ENCODE measurements at regions not wholly inside any gene's neighbourhood (a gene's known extent, or its start where the extent isn't known, plus 50 kb on each side); places are given as distances from the start of the nearest gene placed in this dataset.

DNA sequence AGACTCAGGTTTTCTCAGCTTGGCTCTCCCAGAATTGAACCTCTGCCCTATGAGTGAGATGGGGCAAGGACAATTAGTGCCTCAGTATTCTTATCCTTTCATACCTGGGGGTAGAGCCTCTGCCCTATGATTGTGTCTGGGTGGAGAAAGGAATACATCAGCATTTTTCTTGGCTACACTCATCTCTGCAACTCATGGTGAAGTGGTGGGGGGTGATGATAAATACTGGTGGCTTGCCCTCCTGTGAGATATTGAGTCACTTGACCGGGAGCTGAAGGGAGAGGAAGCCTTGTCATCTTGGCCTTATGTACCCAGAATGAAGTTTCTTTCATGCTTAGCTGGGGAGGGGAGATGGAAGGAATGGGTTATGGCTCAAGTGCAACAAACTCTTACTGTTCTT, 71.3 kb upstream of the ENOX2 start:
- H3K36me3 ChIP-seq (ENCODE audit: low read depth) = no peaks in the 10 kb centered on the region

DNA sequence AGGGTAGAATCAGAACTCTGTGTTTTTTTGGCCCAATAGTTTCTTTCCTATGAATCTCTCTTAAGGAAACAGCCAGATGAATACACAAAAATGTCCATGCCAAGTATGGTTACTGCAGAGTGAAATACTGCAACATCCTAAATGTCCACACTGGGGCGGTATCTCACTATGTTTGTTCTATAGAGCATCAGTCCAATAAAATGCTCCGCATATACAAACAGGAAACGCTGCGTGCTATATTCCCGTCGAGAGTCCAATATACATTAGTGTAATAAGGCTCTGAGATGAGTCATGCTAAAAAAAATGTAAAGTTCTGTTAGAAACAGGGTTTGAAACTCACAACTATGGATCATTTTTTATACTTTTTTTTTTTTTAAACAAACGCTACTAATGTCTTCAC, 72.9 kb upstream of the ENOX2 start:
- TF ChIP-seq, protein P1, sequence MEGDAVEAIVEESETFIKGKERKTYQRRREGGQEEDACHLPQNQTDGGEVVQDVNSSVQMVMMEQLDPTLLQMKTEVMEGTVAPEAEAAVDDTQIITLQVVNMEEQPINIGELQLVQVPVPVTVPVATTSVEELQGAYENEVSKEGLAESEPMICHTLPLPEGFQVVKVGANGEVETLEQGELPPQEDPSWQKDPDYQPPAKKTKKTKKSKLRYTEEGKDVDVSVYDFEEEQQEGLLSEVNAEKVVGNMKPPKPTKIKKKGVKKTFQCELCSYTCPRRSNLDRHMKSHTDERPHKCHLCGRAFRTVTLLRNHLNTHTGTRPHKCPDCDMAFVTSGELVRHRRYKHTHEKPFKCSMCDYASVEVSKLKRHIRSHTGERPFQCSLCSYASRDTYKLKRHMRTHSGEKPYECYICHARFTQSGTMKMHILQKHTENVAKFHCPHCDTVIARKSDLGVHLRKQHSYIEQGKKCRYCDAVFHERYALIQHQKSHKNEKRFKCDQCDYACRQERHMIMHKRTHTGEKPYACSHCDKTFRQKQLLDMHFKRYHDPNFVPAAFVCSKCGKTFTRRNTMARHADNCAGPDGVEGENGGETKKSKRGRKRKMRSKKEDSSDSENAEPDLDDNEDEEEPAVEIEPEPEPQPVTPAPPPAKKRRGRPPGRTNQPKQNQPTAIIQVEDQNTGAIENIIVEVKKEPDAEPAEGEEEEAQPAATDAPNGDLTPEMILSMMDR (IDR thresholded peaks at IDR 0.05; ENCODE audit: poor library complexity, severe bottlenecking) = peak; percentile 59
- H3K9me3 ChIP-seq (ENCODE audit: severe bottlenecking) = no peaks in the 10 kb centered on the region

More for the DNA sequence above, 71.3 kb upstream of the ENOX2 start:
- TF ChIP-seq, protein P1 (IDR thresholded peaks at IDR 0.05; ENCODE audit: poor library complexity, severe bottlenecking) = no peak
- no peaks in the 10 kb centered on the region for H3K9me3 ChIP-seq (ENCODE audit: severe bottlenecking)
- DNase-seq (ENCODE audit: low spot score) (no peak), ATAC-seq (ENCODE audit: low read depth) (no peak)
- no peaks in the 10 kb centered on the region for H3K27me3 ChIP-seq (ENCODE audit: insufficient read depth, poor library complexity, severe bottlenecking)
- no peaks in the 10 kb centered on the region for H3K4me1 ChIP-seq (ENCODE audit: insufficient read depth, poor library complexity, severe bottlenecking)
- H3K27ac ChIP-seq (ENCODE audit: poor library complexity, severe bottlenecking) = no peak overlapping the region
- H3K4me3 ChIP-seq (ENCODE audit: severe bottlenecking) = no peak overlapping the region

DNA sequence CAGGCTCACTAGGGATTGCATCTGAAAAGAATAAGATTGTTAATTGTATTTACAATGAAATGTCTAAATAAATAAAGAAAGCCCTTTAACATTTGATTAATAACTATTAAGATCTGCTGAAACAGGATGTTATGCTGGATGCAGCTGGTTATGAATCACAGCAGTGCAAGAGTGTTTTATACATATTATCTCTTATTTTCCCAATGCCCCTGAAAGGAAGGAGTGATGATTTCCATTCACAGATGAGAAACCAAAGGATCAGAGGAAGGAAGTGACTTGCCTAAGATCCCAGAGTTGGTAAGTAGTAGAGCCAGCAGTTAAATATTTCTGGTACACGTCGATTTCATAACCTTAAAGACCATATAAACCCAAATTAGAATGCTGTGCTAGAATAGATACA, 76.3 kb upstream of the ARHGAP36 start:
- DNase-seq (ENCODE audit: low spot score) (no peak), ATAC-seq (ENCODE audit: low read depth) (no peak)
- no peaks in the 10 kb centered on the region for H3K9me3 ChIP-seq (ENCODE audit: severe bottlenecking)
- H3K27me3 ChIP-seq (ENCODE audit: insufficient read depth, poor library complexity, severe bottlenecking) = no peaks in the 10 kb centered on the region
- TF ChIP-seq, protein P1 (IDR thresholded peaks at IDR 0.05; ENCODE audit: poor library complexity, severe bottlenecking) = no peak
- H3K36me3 ChIP-seq (ENCODE audit: low read depth) = no peaks in the 10 kb centered on the region
- H3K27ac ChIP-seq (ENCODE audit: poor library complexity, severe bottlenecking) = no peak overlapping the region
- H3K4me1 ChIP-seq (ENCODE audit: insufficient read depth, poor library complexity, severe bottlenecking) = no peaks in the 10 kb centered on the region
- H3K4me3 ChIP-seq (ENCODE audit: severe bottlenecking) = no peak overlapping the region

More for the DNA sequence above, 72.9 kb upstream of the ENOX2 start:
- Histone ChIP-seq H3K27me3 (ENCODE audit: insufficient read depth, poor library complexity, severe bottlenecking) (no peaks in the 10 kb centered on the region), H3K4me1 (ENCODE audit: insufficient read depth, poor library complexity, severe bottlenecking) (no peaks in the 10 kb centered on the region), H3K36me3 (ENCODE audit: low read depth) (no peaks in the 10 kb centered on the region), H3K27ac (ENCODE audit: poor library complexity, severe bottlenecking) (no peak overlapping the region), H3K4me3 (ENCODE audit: severe bottlenecking) (no peak overlapping the region)
- peak; percentile 70; the same call in 2 of the 3 replicates for ATAC-seq (ENCODE audit: low read depth)
- DNase-seq (ENCODE audit: low spot score) = no peak

DNA sequence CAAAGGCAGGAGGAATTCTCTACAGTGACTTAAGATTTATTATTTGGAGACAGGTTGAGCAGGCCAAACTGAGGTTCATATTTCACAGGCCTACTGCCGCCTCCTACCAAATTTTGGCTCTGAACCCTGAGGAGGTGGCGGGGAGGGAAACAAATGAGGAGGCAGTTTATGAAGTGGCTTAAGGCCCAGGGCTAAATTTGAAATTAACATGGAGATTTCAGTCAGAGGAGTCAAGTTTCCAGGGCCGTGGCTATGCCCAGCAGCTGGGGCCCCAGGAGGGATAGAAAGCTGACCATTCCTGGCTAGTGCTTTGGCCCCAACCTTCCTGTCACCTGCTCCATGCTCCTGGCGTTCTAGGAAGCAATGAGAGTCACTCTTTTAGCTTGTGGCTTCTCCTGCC, 73.4 kb upstream of the ARHGAP36 start:
- Histone ChIP-seq H3K4me1 (ENCODE audit: insufficient read depth, poor library complexity, severe bottlenecking) (no peaks in the 10 kb centered on the region), H3K4me3 (ENCODE audit: severe bottlenecking) (no peak overlapping the region), H3K27me3 (ENCODE audit: insufficient read depth, poor library complexity, severe bottlenecking) (no peaks in the 10 kb centered on the region), H3K9me3 (ENCODE audit: severe bottlenecking) (no peaks in the 10 kb centered on the region), H3K27ac (ENCODE audit: poor library complexity, severe bottlenecking) (no peak overlapping the region), H3K36me3 (ENCODE audit: low read depth) (no peaks in the 10 kb centered on the region)
- TF ChIP-seq, protein P1 (IDR thresholded peaks at IDR 0.05; ENCODE audit: poor library complexity, severe bottlenecking) = no peak
- ATAC-seq (ENCODE audit: low read depth) (no peak), DNase-seq (ENCODE audit: low spot score) (no peak)

DNA sequence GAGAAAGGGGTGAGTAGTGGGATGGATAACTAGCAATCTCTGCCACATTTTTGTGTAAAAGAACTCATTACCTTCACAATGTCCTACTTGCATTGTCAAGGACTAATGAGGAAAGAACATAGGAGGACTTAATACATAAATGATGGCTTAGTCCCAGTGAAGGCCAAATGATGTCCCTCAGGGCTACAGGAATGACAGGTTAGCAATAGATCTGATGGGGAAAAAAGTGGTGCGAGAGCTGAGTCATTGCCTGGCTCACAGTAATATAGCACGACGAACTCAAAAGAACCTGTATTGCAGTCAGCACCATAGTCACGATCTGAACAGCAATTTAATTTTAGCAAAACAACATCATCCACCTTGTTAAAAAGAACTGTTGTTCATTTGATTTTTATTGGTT, 70.9 kb upstream of the ARHGAP36 start:
- ATAC-seq (ENCODE audit: low read depth) (no peak), DNase-seq (ENCODE audit: low spot score) (no peak)
- Histone ChIP-seq H3K4me3 (ENCODE audit: severe bottlenecking) (no peak overlapping the region), H3K27ac (ENCODE audit: poor library complexity, severe bottlenecking) (no peak overlapping the region), H3K9me3 (ENCODE audit: severe bottlenecking) (no peaks in the 10 kb centered on the region), H3K27me3 (ENCODE audit: insufficient read depth, poor library complexity, severe bottlenecking) (no peaks in the 10 kb centered on the region), H3K4me1 (ENCODE audit: insufficient read depth, poor library complexity, severe bottlenecking) (no peaks in the 10 kb centered on the region), H3K36me3 (ENCODE audit: low read depth) (no peaks in the 10 kb centered on the region)
- TF ChIP-seq, protein P1 (IDR thresholded peaks at IDR 0.05; ENCODE audit: poor library complexity, severe bottlenecking) = no peak

All from RWPE2 (cell line).